Spleen (tissue), 11 donors: ENCODE measurements at regions not wholly inside any gene's neighbourhood (a gene's known extent, or its start where the extent isn't known, plus 50 kb on each side); places are given as distances from the start of the nearest gene placed in this dataset.
A peak's percentile ranks its signal among the peaks of the same experiment; 100 is the strongest.

Source experiments
- DNase-seq: peaks from one replicate; pipeline ENCODE4 v3.0.0-alpha.2; 2020
- H3K27ac ChIP-seq, 8 donors: fragments of 200-600 bp; sonication (generic) in 7 of 8; 1 replicate in 4 of 8; 2 replicates in 4 of 8; pipeline versions ENCODE4 v1.5.0 to v1.8.0; 2016 to 2021; ENCODE audit warnings: inconsistent platforms in 4 of 8, mild to moderate bottlenecking in 4 of 8, moderate library complexity in 1 of 8
- H3K27me3 ChIP-seq, 7 donors: fragments of 200-600 bp; sonication (generic) in 6 of 7; replicated peaks in 1 of 7; 1 replicate in 4 of 7; 2 replicates in 3 of 7; pipeline versions ENCODE4 v1.5.0 to v1.8.0; 2016 to 2021; ENCODE audit warnings: inconsistent platforms in 3 of 7, mild to moderate bottlenecking in 1 of 7
- H3K36me3 ChIP-seq, 6 donors: fragments of 200-600 bp; sonication (generic) in 5 of 6; 1 replicate in 4 of 6; 2 replicates in 2 of 6; pipeline versions ENCODE4 v1.5.0 to v1.8.0; 2016 to 2021; ENCODE audit warnings: inconsistent platforms in 2 of 6
- H3K4me1 ChIP-seq, 6 donors: fragments of 200-600 bp; sonication (generic) in 5 of 6; 1 replicate in 3 of 6; 2 replicates in 3 of 6; pipeline versions ENCODE4 v1.5.0 to v1.8.0; 2016 to 2021; ENCODE audit warnings: inconsistent platforms in 3 of 6
- H3K4me3 ChIP-seq, 8 donors: fragments of 200-600 bp; sonication (generic) in 7 of 8; 1 replicate in 4 of 8; 2 replicates in 4 of 8; pipeline versions ENCODE4 v1.5.0 to v1.8.0; 2016 to 2021; ENCODE audit warnings: inconsistent platforms in 4 of 8, mild to moderate bottlenecking in 4 of 8, moderate library complexity in 2 of 8
- H3K9me3 ChIP-seq, 8 donors: fragments of 200-600 bp; sonication (generic) in 7 of 8; 1 replicate in 4 of 8; 2 replicates in 4 of 8; pipeline versions ENCODE4 v1.5.0 to v1.8.0; 2016 to 2021; ENCODE audit warnings: inconsistent platforms in 4 of 8
- CTCF ChIP-seq, 11 experiments: fragments of 200-600 bp in 7 of 11; fragments of 450-650 bp in 4 of 11; sonication (generic) in 4 of 11; IDR thresholded peaks in 8 of 11; conservative IDR thresholded peaks in 3 of 11; 1 replicate in 7 of 11; 2 replicates in 4 of 11; pipeline versions ENCODE4 v1.4.0 to v1.8.0; 2016 to 2021; ENCODE audit warnings: antibody characterized with exemption in 11 of 11, inconsistent platforms in 4 of 11, mild to moderate bottlenecking in 1 of 11
- POLR2A ChIP-seq, 3 donors: fragments of 450-650 bp; IDR thresholded peaks; one replicate each; pipeline ENCODE4 v1.5.1; 2017; ENCODE audit warnings: antibody characterized with exemption in 3 of 3, mild to moderate bottlenecking in 1 of 3
- POLR2AphosphoS5 ChIP-seq, 3 donors: sonication (generic); formaldehyde crosslinking; IDR thresholded peaks; one replicate each; pipeline ENCODE4 v1.5.1; 2017; ENCODE audit warnings: antibody characterized with exemption in 3 of 3
- WGBS, 5 donors: extraction: QIAGEN DNeasy Blood & Tissue Kit in 3 of 5; methylation state at CpG; one replicate each; pipeline versions ENCODE4 v1.1.5 to v1.1.7; 2013 to 2018; 5-methylcytosine and 5-hydroxymethylcytosine counted together
- intact Hi-C: fragments of 100-400 bp; cut with DNase I; formaldehyde crosslinking; loops from one replicate; pipeline ENCODE4 v1.15.0; 2023; ENCODE audit warnings: low total_unique reads
- donor health status: healthy with polysubstance abuse.
- donor health status: DM: no; HTN: no; CAD: no; lungs with moderate emphysema.
- donor health status: DM: no; HTN: no; CAD: no.
- donor health status: Bipolar disorder and iron deficiency.
- donor health status: healthy.
- donor health status: DM: no; HTN: no; CAD: no.
- donor health status: DM: yes; HTN: yes; CAD: no.

GRCh38 chr1:2927393-2928360, 93.6 kb upstream of the ACTRT2 start:
- no peak for DNase-seq
- Histone ChIP-seq H3K4me3 (no peak overlapping the region), H3K27ac (no peak overlapping the region), H3K27me3 (peaks cover 0 to 59% (median 8%) of the 10 kb centered on the region in 7 donors), H3K36me3 (no peaks in the 10 kb centered on the region), H3K4me1 (no peaks in the 10 kb centered on the region), H3K9me3 (no peaks in the 10 kb centered on the region)
- WGBS, 5 donors = 72 to 84% (median 80%) methylated on average over 32 to 40 of the region's 40 CpGs
- TF ChIP-seq POLR2A (IDR thresholded peaks at IDR 0.05) = no peak
- TF ChIP-seq POLR2AphosphoS5 (IDR thresholded peaks at IDR 0.05) = peak in 1 of 3 donors; percentile 18
- intact Hi-C loops = no loop called here

- Histone ChIP-seq H3K9me3 (no peaks in the 10 kb centered on the region), H3K27me3 (peaks cover 0 to 59% (median 0%) of the 10 kb centered on the region in 7 donors), H3K4me3 (no peak overlapping the region), H3K4me1 (no peaks in the 10 kb centered on the region), H3K27ac (no peak overlapping the region), H3K36me3 (no peaks in the 10 kb centered on the region)
- intact Hi-C loops = no loop called here
- no peak for DNase-seq
- TF ChIP-seq CTCF (IDR thresholded peaks at IDR 0.05 in 8 of 11, conservative IDR thresholded peaks at IDR 0.05 in 3 of 11) (no peak), POLR2A (IDR thresholded peaks at IDR 0.05) (no peak), POLR2AphosphoS5 (IDR thresholded peaks at IDR 0.05) (no peak)
- 83 to 88% (median 84%) methylated on average over 24 to 42 of the region's 42 CpGs for WGBS, 5 donors
Measured at GRCh38 chr1:2928366-2929325, 92.6 kb upstream of the ACTRT2 start.

GRCh38 chr1:2929335-2929734, 91.9 kb upstream of the ACTRT2 start:
- Histone ChIP-seq H3K4me1 (no peaks in the 10 kb centered on the region), H3K36me3 (no peaks in the 10 kb centered on the region), H3K27ac (no peak overlapping the region), H3K9me3 (no peaks in the 10 kb centered on the region), H3K27me3 (peaks cover 0 to 52% (median 0%) of the 10 kb centered on the region in 7 donors), H3K4me3 (no peak overlapping the region)
- intact Hi-C loops = no loop called here
- no peak for TF ChIP-seq CTCF (IDR thresholded peaks at IDR 0.05 in 8 of 11, conservative IDR thresholded peaks at IDR 0.05 in 3 of 11)
- no peak for TF ChIP-seq POLR2AphosphoS5 (IDR thresholded peaks at IDR 0.05)
- no peak for TF ChIP-seq POLR2A (IDR thresholded peaks at IDR 0.05)
- DNase-seq = no peak
- 81 to 92% (median 83%) methylated on average over 5 of the region's 5 CpGs for WGBS, 5 donors

- H3K27ac ChIP-seq = no peak overlapping the region
- intact Hi-C loops = no loop called here
- no peak for DNase-seq
- no peaks in the 10 kb centered on the region for H3K36me3 ChIP-seq
- no peaks in the 10 kb centered on the region for H3K4me1 ChIP-seq
- no peak for TF ChIP-seq POLR2A (IDR thresholded peaks at IDR 0.05)
- TF ChIP-seq POLR2AphosphoS5 (IDR thresholded peaks at IDR 0.05) = no peak
- TF ChIP-seq CTCF (IDR thresholded peaks at IDR 0.05 in 8 of 11, conservative IDR thresholded peaks at IDR 0.05 in 3 of 11) = no peak
- H3K27me3 ChIP-seq = peaks cover 0 to 49% (median 0%) of the 10 kb centered on the region in 7 donors
- H3K9me3 ChIP-seq = no peaks in the 10 kb centered on the region
- H3K4me3 ChIP-seq = no peak overlapping the region
- WGBS, 5 donors = 89 to 92% (median 90%) methylated on average over 38 to 41 of the region's 41 CpGs
Measured at GRCh38 chr1:2930016-2930815, 91.1 kb upstream of the ACTRT2 start.
